ENCODE measurements at regions not wholly inside any gene's neighbourhood (a gene's known extent, or its start where the extent isn't known, plus 50 kb on each side); places are given as distances from the start of the nearest gene placed in this dataset.

DNA sequence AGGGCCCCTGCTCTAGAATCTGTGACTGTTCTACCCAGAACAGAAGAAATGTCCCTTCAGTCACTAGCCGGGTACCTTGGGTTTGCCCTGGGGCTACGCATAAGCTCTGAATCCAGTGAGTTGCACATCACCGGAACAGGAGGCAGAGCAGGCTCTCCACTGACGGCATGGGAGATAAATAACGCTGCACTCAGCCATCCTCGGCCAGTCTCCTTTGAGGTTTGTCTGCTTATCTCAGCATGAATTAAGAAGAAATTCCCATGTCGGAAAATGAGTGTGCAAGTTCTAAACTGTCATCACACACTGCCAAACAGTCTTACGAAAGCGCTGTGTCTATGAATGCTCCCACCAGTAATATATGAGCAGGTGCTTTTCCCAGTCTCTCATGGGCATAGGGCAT, 90.8 kb downstream of the FAM50B start:
- Histone ChIP-seq H2AFZ (ENCODE audit: low read depth, low read length) (no peak overlapping the region), H3K79me2 (ENCODE audit: low read length) (no peaks in the 10 kb centered on the region), H4K20me1 (ENCODE audit: insufficient read depth, low read length) (no peaks in the 10 kb centered on the region), H3K4me3 (ENCODE audit: low read length) (no peak overlapping the region), H3K9ac (ENCODE audit: low read length) (no peak overlapping the region), H3K4me1 (ENCODE audit: low read length) (no peaks in the 10 kb centered on the region), H3K4me2 (ENCODE audit: low read length) (no peak overlapping the region), H3K27me3 (ENCODE audit: low read depth, low read length) (peaks cover 5% of the 10 kb centered on the region; the same call in 1 of the 2 replicates), H3K27ac (ENCODE audit: low read length) (no peak overlapping the region), H3K36me3 (replicated peaks; ENCODE audit: low read depth, low read length) (no peaks in the 10 kb centered on the region), H3K9me3 (ENCODE audit: insufficient read depth, low read length) (no peaks in the 10 kb centered on the region)
- no peak for TF ChIP-seq EZH2phosphoT487 (IDR thresholded peaks at IDR 0.05; ENCODE audit: low read depth)
- TF ChIP-seq CTCF (IDR thresholded peaks at IDR 0.05; ENCODE audit: low read depth, low read length), result no peak

DNA sequence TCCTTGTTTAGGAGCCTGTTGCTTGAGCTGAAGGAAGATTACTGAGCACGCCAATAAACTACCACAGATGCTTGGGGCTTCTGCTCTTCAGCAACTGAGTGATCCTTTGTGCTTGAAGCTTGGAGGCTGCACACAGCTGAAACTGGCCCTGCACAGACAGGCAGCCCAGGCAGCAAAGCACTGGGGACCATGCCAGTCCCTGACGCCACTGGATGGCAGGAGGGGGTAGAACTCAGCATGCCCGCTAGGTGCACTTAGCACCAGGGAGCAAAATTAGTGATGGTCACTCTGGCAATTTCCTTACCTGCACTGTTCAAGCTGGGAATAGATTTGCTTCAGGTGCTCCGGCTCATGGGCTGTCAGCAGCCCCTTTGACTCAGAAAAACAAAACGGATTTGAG, 91.5 kb downstream of the FAM50B start:
- Histone ChIP-seq H3K4me1 (ENCODE audit: low read length) (no peaks in the 10 kb centered on the region), H3K4me3 (ENCODE audit: low read length) (no peak overlapping the region), H3K4me2 (ENCODE audit: low read length) (no peak overlapping the region)

DNA sequence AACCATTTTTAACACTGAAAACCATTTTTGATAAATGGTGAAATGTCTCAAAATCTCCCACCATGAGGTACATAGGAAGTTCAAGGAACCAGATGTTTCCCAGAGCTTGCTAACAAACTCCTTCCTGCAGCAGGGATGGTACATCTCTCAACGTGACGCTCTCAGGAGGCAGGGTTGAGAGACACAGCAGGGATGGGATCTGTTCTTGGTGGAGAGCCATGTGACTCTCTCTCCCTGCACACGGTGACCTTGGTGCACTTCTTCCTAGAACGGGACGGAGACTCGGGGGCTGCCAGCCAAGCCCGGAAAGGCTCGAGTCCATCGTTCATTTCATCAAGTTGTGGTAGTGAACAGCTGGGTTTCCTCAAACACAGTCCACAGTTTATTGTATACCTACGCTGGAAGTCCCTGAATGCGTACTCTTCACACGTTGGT, 94.2 kb downstream of the FAM50B start:
- Histone ChIP-seq H3K9me3 (ENCODE audit: insufficient read depth, low read length) (no peaks in the 10 kb centered on the region), H3K4me1 (ENCODE audit: low read length) (no peaks in the 10 kb centered on the region), H3K9ac (ENCODE audit: low read length) (no peak overlapping the region), H3K36me3 (replicated peaks; ENCODE audit: low read depth, low read length) (no peaks in the 10 kb centered on the region), H3K27ac (ENCODE audit: low read length) (no peak overlapping the region), H4K20me1 (ENCODE audit: insufficient read depth, low read length) (no peaks in the 10 kb centered on the region), H3K4me2 (ENCODE audit: low read length) (no peak overlapping the region), H3K27me3 (ENCODE audit: low read depth, low read length) (peaks cover 8% of the 10 kb centered on the region), H2AFZ (ENCODE audit: low read depth, low read length) (no peak overlapping the region), H3K79me2 (ENCODE audit: low read length) (no peaks in the 10 kb centered on the region), H3K4me3 (ENCODE audit: low read length) (no peak overlapping the region)
- TF ChIP-seq EZH2phosphoT487 (IDR thresholded peaks at IDR 0.05; ENCODE audit: low read depth) (no peak), CTCF (IDR thresholded peaks at IDR 0.05; ENCODE audit: low read depth, low read length) (no peak)

More for the DNA sequence above, 91.5 kb downstream of the FAM50B start:
- H3K27ac ChIP-seq (ENCODE audit: low read length), result no peak overlapping the region
- no peaks in the 10 kb centered on the region for H3K9me3 ChIP-seq (ENCODE audit: insufficient read depth, low read length)
- H2AFZ ChIP-seq (ENCODE audit: low read depth, low read length), result no peak overlapping the region
- H3K27me3 ChIP-seq (ENCODE audit: low read depth, low read length), result peaks cover 8% of the 10 kb centered on the region; the same call in 1 of the 2 replicates
- no peak for TF ChIP-seq EZH2phosphoT487 (IDR thresholded peaks at IDR 0.05; ENCODE audit: low read depth)
- TF ChIP-seq CTCF (IDR thresholded peaks at IDR 0.05; ENCODE audit: low read depth, low read length), result no peak
- H3K9ac ChIP-seq (ENCODE audit: low read length), result no peak overlapping the region
- H4K20me1 ChIP-seq (ENCODE audit: insufficient read depth, low read length), result no peaks in the 10 kb centered on the region
- no peaks in the 10 kb centered on the region for H3K79me2 ChIP-seq (ENCODE audit: low read length)
- no peaks in the 10 kb centered on the region for H3K36me3 ChIP-seq (replicated peaks; ENCODE audit: low read depth, low read length)

DNA sequence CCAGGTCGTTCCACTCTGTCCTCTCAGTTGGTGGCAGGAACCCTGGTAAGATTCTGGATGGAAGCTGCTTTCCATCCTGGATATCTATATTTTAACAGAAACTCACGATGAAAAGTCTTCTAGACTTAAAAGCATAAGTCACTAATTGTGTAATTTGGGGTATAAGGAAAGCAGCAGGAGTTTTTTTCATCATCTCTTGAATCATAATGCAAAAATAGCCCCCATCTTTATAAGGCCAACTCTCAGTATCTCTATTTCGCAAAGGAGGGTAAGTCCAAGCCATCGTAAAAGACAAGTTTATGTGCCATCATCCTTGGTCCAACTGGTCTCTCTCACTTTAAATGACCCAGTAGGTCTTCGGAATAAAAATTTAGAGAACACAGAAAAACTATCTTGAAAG, 95.1 kb downstream of the FAM50B start:
- Histone ChIP-seq H3K9me3 (ENCODE audit: insufficient read depth, low read length) (no peaks in the 10 kb centered on the region), H4K20me1 (ENCODE audit: insufficient read depth, low read length) (no peaks in the 10 kb centered on the region), H3K27ac (ENCODE audit: low read length) (no peak overlapping the region), H3K9ac (ENCODE audit: low read length) (no peak overlapping the region), H3K4me3 (ENCODE audit: low read length) (no peak overlapping the region), H3K4me2 (ENCODE audit: low read length) (no peak overlapping the region), H3K27me3 (ENCODE audit: low read depth, low read length) (peaks cover 8% of the 10 kb centered on the region), H3K79me2 (ENCODE audit: low read length) (no peaks in the 10 kb centered on the region), H3K36me3 (replicated peaks; ENCODE audit: low read depth, low read length) (no peaks in the 10 kb centered on the region), H2AFZ (ENCODE audit: low read depth, low read length) (no peak overlapping the region), H3K4me1 (ENCODE audit: low read length) (no peaks in the 10 kb centered on the region)
- TF ChIP-seq CTCF (IDR thresholded peaks at IDR 0.05; ENCODE audit: low read depth, low read length) (no peak), EZH2phosphoT487 (IDR thresholded peaks at IDR 0.05; ENCODE audit: low read depth) (no peak)

Data from OCI-LY3 (cell line).